Keratinocyte (primary cell): ENCODE measurements at regions not wholly inside any gene's neighbourhood (a gene's known extent, or its start where the extent isn't known, plus 50 kb on each side); places are given as distances from the start of the nearest gene placed in this dataset.

Experiments used
- CTCF ChIP-seq, 3 experiments: IDR thresholded peaks in 1 of 3; conservative IDR thresholded peaks in 1 of 3; optimal IDR thresholded peaks in 1 of 3; 2 replicates in 2 of 3; 3 replicates in 1 of 3; pipeline versions ENCODE3 to v1.5.1; 2011; ENCODE audit warnings: low read length in 3 of 3, mild to moderate bottlenecking in 3 of 3, moderate library complexity in 2 of 3, control low read depth in 1 of 3, inconsistent platforms in 1 of 3; ENCODE audit not compliant: insufficient read depth in 2 of 3; ENCODE audit errors: extremely low read depth in 1 of 3
- EZH2 ChIP-seq: IDR thresholded peaks from one replicate; pipeline ENCODE4 v1.6.1; 2012; ENCODE audit warnings: inconsistent platforms, mild to moderate bottlenecking, low read length, moderate library complexity

- TF ChIP-seq EZH2, result no peak
- TF ChIP-seq CTCF (optimal IDR thresholded peaks at IDR 0.05 in 1 of 3, IDR thresholded peaks at IDR 0.05 in 1 of 3, conservative IDR thresholded peaks at IDR 0.05 in 1 of 3; ENCODE audit: extremely low read depth in 1 of 3, insufficient read depth in 2 of 3, low read length in 3 of 3), result no peak
These were observed 291.3 kb upstream of the ZMIZ1 start for GRCh38 chr10:78777466-78777865.
